K562 (cell line): ENCODE measurements at regions not wholly inside any gene's neighbourhood (a gene's known extent, or its start where the extent isn't known, plus 50 kb on each side); places are given as distances from the start of the nearest gene placed in this dataset.

Source experiments
- ARID1B ChIP-seq: fragments of 450-650 bp; IDR thresholded peaks from 2 replicates; pipeline ENCODE4 v1.6.1; 2016; ENCODE audit warnings: antibody characterized with exemption, mild to moderate bottlenecking, inconsistent platforms
- BHLHE40 ChIP-seq: IDR thresholded peaks from 2 replicates; pipeline ENCODE4 v1.6.1; 2011; ENCODE audit warnings: low read length, improper control_type of control experiment
- CCNT2 ChIP-seq: IDR thresholded peaks from 2 replicates; pipeline ENCODE4 v1.6.1; 2011; ENCODE audit warnings: borderline replicate concordance, low read depth, mild to moderate bottlenecking, moderate library complexity, mixed read lengths, low read length; ENCODE audit not compliant: insufficient read length; ENCODE audit errors: extremely low read depth
- CREBBP ChIP-seq: IDR thresholded peaks from one replicate; pipeline ENCODE4 v1.6.1; 2012; ENCODE audit warnings: low read depth, mild to moderate bottlenecking, control low read depth, inconsistent platforms, low read length
- GTF2F1 ChIP-seq: IDR thresholded peaks from 2 replicates; pipeline ENCODE4 v1.6.1; 2011; ENCODE audit warnings: low read depth, low read length, improper control_type of control experiment
- HMG20B ChIP-seq: fragments of 250-450 bp; sonication (Bioruptor Pico); IDR thresholded peaks from 2 replicates; pipeline ENCODE4 v1.5.0; 2021; ENCODE audit warnings: mild to moderate bottlenecking
- HNRNPUL1 ChIP-seq: fragments of 200-400 bp; formaldehyde crosslinking; IDR thresholded peaks from 2 replicates; pipeline ENCODE4 v1.6.1; 2017; ENCODE audit warnings: low read length
- NCOA2 ChIP-seq, 2 experiments: fragments of 450-650 bp; IDR thresholded peaks; 2 replicates each; pipeline ENCODE4 v1.6.1; 2018; ENCODE audit warnings: mild to moderate bottlenecking in 2 of 2, moderate library complexity in 1 of 2; ENCODE audit not compliant: partially characterized antibody in 2 of 2
- RBM17 ChIP-seq: fragments of 200-400 bp; formaldehyde crosslinking; IDR thresholded peaks from 2 replicates; pipeline ENCODE4 v1.6.1; 2017; ENCODE audit warnings: low read depth, mild to moderate bottlenecking, low read length, borderline replicate concordance
- TEAD4 ChIP-seq, 2 experiments: sonication (generic) in 1 of 2; formaldehyde crosslinking in 1 of 2; IDR thresholded peaks; 2 replicates each; pipeline versions ENCODE4 v1.6.1 to v1.8.0; 2012 to 2022; ENCODE audit warnings: borderline replicate concordance in 1 of 2, inconsistent platforms in 1 of 2, low read length in 1 of 2, mild to moderate bottlenecking in 1 of 2, missing genetic modification reagents in 1 of 2
- ZNF408 ChIP-seq: fragments of 250-450 bp; sonication (Bioruptor Pico); IDR thresholded peaks from 2 replicates; pipeline ENCODE4 v1.4.0; 2020; ENCODE audit warnings: low read depth, mild to moderate bottlenecking, moderate library complexity
- ZSCAN29 ChIP-seq: fragments of 450-650 bp; IDR thresholded peaks from 2 replicates; pipeline ENCODE4 v1.6.1; 2017
- TF ChIP-seq, protein P1 (sequence below): fragments of 200-600 bp; sonication (generic); IDR thresholded peaks from one replicate; pipeline ENCODE4 v1.6.1; 2012; ENCODE audit warnings: mild to moderate bottlenecking, low read depth, low read length, inconsistent platforms

DNA sequence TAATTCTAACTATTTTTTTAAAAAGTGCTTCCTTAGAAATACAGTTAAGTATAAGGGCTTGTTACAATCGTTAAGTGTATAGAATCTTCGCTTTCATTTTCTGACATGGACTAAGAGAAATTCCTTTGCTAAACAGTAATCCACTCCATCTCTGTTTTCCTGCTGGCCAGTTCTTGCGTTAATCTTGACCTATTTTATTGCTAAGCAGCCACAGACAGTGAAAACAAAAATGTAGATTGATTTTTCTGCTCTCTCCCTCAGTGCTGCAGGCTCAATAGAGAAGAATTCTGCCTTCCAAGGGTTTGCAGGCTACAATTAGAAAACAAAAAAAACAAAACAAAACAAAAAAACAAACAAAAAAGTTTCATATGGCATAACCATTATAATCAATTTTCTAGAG is 310.4 kb upstream of the ADARB2 start (continued):
- TF ChIP-seq GTF2F1 (no peak), ARID1B (no peak), HMG20B (CRISPR knock-in tag) (no peak), RBM17 (no peak), CCNT2 (no peak), BHLHE40 (no peak), HNRNPUL1 (no peak), NCOA2 (IDR thresholded peaks at IDR 0.05; ENCODE audit: partially characterized antibody in 2 of 2) (no peak), CREBBP (no peak), TEAD4 (IDR thresholded peaks at IDR 0.05; ENCODE audit: low read length) (no peak), TEAD4 (CRISPR knock-in tag; IDR thresholded peaks at IDR 0.05; ENCODE audit: borderline replicate concordance) (no peak), ZNF408 (no peak), ZSCAN29 (no peak)
- TF ChIP-seq, protein P1, sequence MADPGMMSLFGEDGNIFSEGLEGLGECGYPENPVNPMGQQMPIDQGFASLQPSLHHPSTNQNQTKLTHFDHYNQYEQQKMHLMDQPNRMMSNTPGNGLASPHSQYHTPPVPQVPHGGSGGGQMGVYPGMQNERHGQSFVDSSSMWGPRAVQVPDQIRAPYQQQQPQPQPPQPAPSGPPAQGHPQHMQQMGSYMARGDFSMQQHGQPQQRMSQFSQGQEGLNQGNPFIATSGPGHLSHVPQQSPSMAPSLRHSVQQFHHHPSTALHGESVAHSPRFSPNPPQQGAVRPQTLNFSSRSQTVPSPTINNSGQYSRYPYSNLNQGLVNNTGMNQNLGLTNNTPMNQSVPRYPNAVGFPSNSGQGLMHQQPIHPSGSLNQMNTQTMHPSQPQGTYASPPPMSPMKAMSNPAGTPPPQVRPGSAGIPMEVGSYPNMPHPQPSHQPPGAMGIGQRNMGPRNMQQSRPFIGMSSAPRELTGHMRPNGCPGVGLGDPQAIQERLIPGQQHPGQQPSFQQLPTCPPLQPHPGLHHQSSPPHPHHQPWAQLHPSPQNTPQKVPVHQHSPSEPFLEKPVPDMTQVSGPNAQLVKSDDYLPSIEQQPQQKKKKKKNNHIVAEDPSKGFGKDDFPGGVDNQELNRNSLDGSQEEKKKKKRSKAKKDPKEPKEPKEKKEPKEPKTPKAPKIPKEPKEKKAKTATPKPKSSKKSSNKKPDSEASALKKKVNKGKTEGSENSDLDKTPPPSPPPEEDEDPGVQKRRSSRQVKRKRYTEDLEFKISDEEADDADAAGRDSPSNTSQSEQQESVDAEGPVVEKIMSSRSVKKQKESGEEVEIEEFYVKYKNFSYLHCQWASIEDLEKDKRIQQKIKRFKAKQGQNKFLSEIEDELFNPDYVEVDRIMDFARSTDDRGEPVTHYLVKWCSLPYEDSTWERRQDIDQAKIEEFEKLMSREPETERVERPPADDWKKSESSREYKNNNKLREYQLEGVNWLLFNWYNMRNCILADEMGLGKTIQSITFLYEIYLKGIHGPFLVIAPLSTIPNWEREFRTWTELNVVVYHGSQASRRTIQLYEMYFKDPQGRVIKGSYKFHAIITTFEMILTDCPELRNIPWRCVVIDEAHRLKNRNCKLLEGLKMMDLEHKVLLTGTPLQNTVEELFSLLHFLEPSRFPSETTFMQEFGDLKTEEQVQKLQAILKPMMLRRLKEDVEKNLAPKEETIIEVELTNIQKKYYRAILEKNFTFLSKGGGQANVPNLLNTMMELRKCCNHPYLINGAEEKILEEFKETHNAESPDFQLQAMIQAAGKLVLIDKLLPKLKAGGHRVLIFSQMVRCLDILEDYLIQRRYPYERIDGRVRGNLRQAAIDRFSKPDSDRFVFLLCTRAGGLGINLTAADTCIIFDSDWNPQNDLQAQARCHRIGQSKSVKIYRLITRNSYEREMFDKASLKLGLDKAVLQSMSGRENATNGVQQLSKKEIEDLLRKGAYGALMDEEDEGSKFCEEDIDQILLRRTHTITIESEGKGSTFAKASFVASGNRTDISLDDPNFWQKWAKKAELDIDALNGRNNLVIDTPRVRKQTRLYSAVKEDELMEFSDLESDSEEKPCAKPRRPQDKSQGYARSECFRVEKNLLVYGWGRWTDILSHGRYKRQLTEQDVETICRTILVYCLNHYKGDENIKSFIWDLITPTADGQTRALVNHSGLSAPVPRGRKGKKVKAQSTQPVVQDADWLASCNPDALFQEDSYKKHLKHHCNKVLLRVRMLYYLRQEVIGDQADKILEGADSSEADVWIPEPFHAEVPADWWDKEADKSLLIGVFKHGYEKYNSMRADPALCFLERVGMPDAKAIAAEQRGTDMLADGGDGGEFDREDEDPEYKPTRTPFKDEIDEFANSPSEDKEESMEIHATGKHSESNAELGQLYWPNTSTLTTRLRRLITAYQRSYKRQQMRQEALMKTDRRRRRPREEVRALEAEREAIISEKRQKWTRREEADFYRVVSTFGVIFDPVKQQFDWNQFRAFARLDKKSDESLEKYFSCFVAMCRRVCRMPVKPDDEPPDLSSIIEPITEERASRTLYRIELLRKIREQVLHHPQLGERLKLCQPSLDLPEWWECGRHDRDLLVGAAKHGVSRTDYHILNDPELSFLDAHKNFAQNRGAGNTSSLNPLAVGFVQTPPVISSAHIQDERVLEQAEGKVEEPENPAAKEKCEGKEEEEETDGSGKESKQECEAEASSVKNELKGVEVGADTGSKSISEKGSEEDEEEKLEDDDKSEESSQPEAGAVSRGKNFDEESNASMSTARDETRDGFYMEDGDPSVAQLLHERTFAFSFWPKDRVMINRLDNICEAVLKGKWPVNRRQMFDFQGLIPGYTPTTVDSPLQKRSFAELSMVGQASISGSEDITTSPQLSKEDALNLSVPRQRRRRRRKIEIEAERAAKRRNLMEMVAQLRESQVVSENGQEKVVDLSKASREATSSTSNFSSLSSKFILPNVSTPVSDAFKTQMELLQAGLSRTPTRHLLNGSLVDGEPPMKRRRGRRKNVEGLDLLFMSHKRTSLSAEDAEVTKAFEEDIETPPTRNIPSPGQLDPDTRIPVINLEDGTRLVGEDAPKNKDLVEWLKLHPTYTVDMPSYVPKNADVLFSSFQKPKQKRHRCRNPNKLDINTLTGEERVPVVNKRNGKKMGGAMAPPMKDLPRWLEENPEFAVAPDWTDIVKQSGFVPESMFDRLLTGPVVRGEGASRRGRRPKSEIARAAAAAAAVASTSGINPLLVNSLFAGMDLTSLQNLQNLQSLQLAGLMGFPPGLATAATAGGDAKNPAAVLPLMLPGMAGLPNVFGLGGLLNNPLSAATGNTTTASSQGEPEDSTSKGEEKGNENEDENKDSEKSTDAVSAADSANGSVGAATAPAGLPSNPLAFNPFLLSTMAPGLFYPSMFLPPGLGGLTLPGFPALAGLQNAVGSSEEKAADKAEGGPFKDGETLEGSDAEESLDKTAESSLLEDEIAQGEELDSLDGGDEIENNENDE, result no peak
